ENCODE measurements at regions not wholly inside any gene's neighbourhood (a gene's known extent, or its start where the extent isn't known, plus 50 kb on each side); places are given as distances from the start of the nearest gene placed in this dataset.
"Not testable (repeated sequence)": the region's sequence is repeated elsewhere in the genome, so short reads cannot be mapped to it uniquely, and the experiment has no call there.

DNA sequence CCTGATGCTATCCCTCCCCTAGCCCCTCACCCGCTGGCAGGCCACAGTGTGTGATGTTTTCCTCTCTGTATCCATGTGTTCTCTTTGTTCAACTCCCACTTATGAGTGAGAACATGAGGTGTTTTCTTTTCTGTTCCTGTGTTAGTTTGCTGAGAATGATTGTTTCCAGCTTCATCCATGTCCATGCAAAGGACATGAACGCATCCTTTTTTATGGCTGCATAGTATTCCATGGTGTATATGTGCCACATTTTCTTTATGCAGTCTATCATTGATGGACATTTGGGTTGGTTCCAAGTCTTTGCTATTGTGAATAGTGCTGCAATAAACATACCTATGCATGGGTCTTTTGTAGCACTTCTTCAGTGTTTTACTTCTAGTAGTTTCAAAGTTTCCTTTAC, 171.8 kb upstream of the MMADHC start:
- TF ChIP-seq EZH2 (IDR thresholded peaks at IDR 0.05; ENCODE audit: borderline replicate concordance, low read length): not testable (repeated sequence)
- TF ChIP-seq, protein P1, sequence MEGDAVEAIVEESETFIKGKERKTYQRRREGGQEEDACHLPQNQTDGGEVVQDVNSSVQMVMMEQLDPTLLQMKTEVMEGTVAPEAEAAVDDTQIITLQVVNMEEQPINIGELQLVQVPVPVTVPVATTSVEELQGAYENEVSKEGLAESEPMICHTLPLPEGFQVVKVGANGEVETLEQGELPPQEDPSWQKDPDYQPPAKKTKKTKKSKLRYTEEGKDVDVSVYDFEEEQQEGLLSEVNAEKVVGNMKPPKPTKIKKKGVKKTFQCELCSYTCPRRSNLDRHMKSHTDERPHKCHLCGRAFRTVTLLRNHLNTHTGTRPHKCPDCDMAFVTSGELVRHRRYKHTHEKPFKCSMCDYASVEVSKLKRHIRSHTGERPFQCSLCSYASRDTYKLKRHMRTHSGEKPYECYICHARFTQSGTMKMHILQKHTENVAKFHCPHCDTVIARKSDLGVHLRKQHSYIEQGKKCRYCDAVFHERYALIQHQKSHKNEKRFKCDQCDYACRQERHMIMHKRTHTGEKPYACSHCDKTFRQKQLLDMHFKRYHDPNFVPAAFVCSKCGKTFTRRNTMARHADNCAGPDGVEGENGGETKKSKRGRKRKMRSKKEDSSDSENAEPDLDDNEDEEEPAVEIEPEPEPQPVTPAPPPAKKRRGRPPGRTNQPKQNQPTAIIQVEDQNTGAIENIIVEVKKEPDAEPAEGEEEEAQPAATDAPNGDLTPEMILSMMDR (IDR thresholded peaks at IDR 0.05; ENCODE audit: low read length): not testable (repeated sequence)
